ENCODE measurements at regions not wholly inside any gene's neighbourhood (a gene's known extent, or its start where the extent isn't known, plus 50 kb on each side); places are given as distances from the start of the nearest gene placed in this dataset.
"Not testable (repeated sequence)": the region's sequence is repeated elsewhere in the genome, so short reads cannot be mapped to it uniquely, and the experiment has no call there.

DNA sequence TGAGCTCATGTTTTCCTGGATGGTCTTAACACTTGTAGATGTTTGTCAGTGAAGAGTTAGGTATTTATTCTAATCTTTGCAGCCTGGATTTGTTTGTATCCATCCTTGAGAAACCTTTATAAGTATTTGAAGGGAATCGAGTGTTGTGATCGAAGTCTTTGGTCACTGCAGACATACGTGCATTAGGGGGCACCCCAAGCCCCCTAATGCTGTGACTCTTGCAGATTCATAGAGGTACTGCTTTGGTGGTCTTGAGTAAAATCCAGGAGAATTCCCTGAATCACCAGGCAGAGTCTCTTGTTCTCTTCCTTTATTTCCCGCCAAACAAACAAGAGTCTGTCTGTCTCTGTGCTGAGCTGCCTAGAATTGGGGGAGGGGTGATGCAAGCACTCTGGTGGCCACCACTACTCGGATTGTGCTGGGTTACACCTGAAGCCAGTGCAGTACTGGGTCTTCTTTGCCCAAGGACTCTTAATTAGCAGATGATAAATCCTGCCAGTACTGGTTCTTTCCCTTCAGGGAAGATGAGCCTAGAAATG lies 170.5 kb upstream of the POU1F1 start:
- TF ChIP-seq, protein P1, sequence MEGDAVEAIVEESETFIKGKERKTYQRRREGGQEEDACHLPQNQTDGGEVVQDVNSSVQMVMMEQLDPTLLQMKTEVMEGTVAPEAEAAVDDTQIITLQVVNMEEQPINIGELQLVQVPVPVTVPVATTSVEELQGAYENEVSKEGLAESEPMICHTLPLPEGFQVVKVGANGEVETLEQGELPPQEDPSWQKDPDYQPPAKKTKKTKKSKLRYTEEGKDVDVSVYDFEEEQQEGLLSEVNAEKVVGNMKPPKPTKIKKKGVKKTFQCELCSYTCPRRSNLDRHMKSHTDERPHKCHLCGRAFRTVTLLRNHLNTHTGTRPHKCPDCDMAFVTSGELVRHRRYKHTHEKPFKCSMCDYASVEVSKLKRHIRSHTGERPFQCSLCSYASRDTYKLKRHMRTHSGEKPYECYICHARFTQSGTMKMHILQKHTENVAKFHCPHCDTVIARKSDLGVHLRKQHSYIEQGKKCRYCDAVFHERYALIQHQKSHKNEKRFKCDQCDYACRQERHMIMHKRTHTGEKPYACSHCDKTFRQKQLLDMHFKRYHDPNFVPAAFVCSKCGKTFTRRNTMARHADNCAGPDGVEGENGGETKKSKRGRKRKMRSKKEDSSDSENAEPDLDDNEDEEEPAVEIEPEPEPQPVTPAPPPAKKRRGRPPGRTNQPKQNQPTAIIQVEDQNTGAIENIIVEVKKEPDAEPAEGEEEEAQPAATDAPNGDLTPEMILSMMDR (conservative IDR thresholded peaks at IDR 0.05; ENCODE audit: low read depth), result no peak
- DNase-seq (ENCODE audit: low spot score), result no peak
- H3K27ac ChIP-seq, result no peak overlapping the region
- ChIA-PET CTCF (no interaction called here), POLR2A (ENCODE audit: low non-redundant PET) (no interaction called here)

DNA sequence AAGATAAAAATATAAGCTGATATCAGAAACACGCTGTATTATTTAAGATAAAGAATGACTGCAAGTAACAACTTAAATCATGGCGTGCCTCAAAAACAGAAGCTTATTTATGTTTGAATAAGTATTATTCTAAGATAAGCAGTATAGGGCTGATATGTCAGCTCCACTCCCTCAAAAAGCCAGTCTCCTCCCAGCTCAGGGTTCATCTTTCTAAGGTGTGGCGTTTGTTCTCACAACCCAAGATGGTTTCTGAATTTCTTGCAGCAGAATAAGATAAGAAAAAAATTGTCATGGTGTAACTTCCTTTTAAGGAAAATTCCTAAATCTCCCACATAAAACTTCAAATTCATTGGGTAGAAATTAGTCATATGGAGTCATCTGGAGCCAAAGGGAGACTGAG lies 166.1 kb upstream of the POU1F1 start:
- CTCF ChIA-PET, result no interaction called here
- no peak for DNase-seq (ENCODE audit: low spot score)
- POLR2A ChIA-PET (ENCODE audit: low non-redundant PET), result no interaction called here
- no peak overlapping the region for H3K27ac ChIP-seq
- TF ChIP-seq, protein P1 (conservative IDR thresholded peaks at IDR 0.05; ENCODE audit: low read depth), result no peak

DNA sequence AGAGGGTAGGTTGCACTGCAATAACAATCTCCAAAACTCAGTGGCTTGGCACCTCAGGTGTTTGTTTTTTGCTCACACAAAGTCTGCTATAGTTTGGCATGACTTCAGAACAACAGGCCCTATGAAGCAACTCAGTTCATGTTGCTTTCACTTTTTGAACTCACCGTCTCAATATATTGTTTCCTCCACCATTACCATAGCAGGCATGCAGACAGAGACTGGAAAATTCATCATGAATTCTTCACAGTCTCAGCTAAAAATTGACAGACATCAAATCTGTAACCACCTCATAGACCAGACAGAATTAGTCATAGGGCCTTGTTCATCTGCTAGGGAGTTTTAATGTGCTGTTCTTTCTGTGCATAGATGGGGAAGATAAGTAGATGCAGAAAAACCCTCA lies 161.4 kb upstream of the POU1F1 start:
- ChIA-PET POLR2A (ENCODE audit: low non-redundant PET) (no interaction called here), CTCF (no interaction called here)
- TF ChIP-seq, protein P1 (conservative IDR thresholded peaks at IDR 0.05; ENCODE audit: low read depth), result no peak
- no peak for DNase-seq (ENCODE audit: low spot score)
- H3K27ac ChIP-seq, result no peak overlapping the region

DNA sequence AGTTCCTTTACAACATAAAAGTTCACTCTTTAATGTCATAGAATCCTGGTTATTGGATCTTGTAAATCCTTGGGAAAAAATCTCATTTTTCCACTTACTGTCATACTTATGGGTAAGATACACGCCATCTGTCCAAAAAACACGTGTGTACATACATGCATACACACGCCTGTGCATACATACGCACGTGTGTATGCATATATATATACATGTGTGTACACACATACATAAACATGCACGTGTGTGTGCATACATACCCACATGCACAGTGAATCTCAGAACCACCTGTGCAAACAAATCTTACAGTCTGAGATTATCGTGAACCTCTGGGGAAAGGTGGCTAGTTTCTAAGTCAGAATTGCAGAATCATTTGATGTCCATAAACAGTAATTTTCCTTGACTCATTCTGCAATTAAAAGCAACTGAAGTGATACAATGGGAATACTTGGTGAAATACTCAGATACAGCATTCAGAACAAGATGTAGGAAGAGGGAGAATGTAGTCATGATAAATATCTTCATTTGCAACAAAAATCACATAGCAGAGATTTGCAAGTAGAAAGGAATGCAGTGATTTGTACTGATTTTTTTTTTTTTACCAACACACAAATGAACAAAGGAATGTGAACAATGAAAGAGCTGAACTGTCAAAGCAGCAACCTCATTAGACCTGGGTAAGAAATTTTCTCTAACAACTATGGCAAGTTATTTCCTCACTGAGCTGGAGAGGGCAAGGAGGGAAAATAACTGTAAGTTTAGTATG lies 160.6 kb upstream of the POU1F1 start:
- TF ChIP-seq, protein P1 (conservative IDR thresholded peaks at IDR 0.05; ENCODE audit: low read depth), result no peak
- DNase-seq (ENCODE audit: low spot score), result no peak
- ChIA-PET POLR2A (ENCODE audit: low non-redundant PET) (no interaction called here), CTCF (no interaction called here)
- no peak overlapping the region for H3K27ac ChIP-seq

DNA sequence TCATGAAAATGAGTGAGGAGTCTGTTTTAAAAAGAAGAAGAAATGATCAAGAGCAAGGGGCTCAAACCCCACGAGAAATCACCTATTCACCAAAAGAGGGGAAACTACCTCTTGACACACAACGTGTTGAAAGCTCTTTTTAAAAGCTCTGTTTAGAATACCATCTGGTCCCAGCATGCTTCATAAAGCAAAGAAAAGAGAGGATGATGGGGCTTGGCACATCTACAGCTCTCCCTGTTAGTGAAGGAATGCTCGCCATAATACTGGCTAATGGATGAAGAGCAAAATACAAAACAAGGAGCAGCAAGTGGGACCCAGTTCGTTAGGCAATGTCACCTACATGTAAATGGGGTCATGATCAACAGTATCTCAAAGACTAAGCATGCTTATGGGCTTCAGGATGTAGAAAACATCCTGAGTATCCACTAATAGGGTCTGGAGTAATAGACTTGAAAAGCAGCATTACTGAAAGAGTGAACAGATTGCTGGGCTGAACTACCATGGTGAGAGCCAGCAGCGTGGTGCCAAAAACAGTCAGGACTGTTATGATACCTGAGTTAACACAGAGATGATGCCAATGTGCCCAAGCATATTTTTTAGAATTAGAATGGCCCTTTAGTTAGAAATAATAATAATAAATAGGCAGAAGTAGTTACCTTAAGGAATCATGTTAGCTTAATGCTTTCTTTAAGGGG lies 159.7 kb upstream of the POU1F1 start:
- ChIA-PET POLR2A (ENCODE audit: low non-redundant PET) (no interaction called here), CTCF (interaction anchor here (0.6 kb wide), 1 partner anchor 1138 kb away, joined by 4 read pairs; no protein-coding TSS in a partner anchor)
- H3K27ac ChIP-seq, result no peak overlapping the region
- DNase-seq (ENCODE audit: low spot score), result no peak
- TF ChIP-seq, protein P1 (conservative IDR thresholded peaks at IDR 0.05; ENCODE audit: low read depth), result no peak

DNA sequence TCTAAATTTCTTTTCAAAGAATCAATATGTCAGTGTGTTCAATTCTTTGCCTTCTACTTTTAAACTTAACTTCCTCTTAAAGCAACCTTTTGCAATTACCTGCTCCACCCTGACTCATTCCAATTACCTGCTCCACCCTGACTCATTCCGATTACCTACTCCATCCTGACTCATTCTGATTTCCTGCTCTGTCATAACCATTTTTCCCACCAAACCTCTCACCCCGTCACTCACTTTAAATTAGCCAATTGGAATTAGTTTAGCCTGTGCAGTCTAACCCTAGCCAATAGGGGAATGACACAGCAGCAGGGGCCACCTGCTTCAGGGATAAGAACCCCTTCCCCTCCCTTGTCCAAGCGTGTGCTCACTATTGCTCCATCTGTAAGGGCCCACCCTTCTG lies 157.1 kb upstream of the POU1F1 start:
- POLR2A ChIA-PET (ENCODE audit: low non-redundant PET); CTCF ChIA-PET; H3K27ac ChIP-seq; DNase-seq (ENCODE audit: low spot score): not testable (repeated sequence)

DNA sequence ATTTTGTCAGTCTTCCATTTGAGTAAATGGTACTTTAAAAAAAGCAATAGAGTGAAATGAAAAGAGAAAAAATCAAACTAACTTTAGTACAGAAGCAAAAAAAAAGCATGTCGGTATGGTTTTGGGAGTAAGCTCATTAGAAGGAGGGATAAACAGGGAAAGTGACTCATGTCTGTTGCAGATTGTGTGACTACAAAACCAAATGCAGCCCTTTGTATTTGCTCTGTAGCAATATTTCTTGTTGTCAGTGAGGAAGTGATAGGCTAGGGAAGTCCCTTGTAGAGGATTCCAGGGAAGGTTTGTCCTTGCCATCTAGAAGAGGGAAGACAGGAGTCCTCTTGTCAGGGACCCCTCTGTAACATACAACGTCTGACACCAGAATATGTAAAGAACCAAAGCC lies 150.5 kb upstream of the POU1F1 start:
- H3K27ac ChIP-seq, result no peak overlapping the region
- no peak for DNase-seq (ENCODE audit: low spot score)
- TF ChIP-seq, protein P1 (conservative IDR thresholded peaks at IDR 0.05; ENCODE audit: low read depth), result no peak
- CTCF ChIA-PET, result no interaction called here
- POLR2A ChIA-PET (ENCODE audit: low non-redundant PET), result no interaction called here
